ENCODE measurements at regions not wholly inside any gene's neighbourhood (a gene's known extent, or its start where the extent isn't known, plus 50 kb on each side); places are given as distances from the start of the nearest gene placed in this dataset.
"Not testable (repeated sequence)": the region's sequence is repeated elsewhere in the genome, so short reads cannot be mapped to it uniquely, and the experiment has no call there.

DNA sequence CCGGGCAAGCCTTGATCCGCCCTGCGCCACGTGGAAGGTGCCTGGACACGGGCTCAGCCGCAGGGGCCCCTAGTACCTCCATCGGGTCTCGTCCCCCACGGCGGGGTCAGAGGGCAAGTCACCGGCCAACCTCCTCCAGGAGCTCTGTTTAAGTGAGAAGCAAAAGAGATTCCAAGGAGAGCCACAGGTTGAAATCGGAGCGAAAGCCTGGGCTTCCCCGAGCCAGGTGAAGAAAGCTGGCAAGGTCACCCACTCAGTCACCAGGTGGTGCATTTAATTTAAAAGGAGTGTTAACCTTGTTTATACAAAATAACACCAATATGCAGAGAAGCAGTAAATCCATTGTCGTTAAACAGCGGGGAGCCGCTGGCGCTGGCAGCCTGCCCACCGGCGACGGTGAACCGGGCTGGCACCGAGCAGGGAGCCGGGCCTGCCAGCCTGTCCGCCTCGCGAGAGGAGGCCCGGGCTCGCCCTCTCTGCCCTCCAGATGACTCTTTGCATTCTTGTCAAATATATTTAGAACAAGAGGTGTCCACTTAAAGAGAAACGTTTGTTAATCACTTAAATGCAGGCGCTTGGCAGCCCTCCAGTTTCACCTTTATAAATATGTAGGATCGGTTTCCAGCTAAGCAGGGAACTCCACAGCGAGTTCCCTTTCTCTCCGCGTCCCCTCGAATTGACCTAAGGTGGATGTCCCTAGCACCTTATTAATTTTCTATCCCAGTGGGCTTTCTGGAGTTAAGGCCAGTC lies 277.3 kb upstream of the NR2F2 start:
- peak; percentile 86 for DNase-seq

DNA sequence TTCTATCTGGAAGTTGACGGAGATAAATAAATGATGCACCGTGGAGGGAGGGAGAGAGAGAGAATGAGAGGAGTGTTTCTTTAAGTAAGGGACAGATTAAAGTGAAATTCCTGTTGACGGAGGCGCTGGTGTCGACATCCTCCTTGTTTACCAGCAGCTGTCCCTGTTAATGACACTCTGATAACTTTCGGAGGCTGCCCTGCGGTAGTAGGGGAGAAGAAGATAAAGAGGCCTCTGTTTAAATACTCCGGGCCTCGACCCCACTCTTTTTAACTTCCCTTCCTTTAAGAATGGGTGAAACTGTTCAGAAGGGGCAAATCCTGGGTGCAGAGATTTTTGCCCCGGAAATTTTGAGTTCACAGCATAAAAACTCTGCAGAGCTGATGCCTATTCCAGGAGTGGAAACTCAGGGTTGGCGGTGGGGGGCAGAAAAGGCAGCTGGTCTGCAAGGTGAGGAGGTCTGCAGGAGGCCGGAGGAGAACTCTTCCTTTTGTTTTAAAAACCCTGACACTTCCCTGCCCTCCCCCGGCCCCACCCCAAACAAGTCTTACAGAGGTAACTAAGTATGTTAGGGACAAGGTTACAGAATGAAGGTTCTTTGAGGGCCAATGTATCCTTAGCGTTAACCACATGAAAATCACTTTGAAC lies 276.6 kb upstream of the NR2F2 start:
- no peak for DNase-seq

DNA sequence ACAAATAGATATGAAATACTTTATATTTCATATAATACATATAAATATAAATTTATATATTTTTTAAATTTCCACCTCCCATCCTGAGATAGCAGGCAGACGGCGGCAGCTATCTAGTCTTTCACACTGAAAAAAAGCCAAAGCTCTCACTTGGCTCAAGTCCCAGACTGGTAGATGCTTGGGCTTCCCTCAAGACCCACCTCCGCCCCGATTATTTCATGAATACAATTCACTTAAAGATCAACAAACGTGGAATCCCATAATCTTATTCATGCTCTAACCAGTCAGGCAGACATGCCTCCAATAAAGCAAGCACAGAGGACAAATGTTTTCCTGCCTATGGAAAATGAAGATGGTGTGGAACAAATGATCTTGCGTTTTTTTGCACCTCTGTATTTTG lies 275.9 kb upstream of the NR2F2 start:
- no peak for DNase-seq

DNA sequence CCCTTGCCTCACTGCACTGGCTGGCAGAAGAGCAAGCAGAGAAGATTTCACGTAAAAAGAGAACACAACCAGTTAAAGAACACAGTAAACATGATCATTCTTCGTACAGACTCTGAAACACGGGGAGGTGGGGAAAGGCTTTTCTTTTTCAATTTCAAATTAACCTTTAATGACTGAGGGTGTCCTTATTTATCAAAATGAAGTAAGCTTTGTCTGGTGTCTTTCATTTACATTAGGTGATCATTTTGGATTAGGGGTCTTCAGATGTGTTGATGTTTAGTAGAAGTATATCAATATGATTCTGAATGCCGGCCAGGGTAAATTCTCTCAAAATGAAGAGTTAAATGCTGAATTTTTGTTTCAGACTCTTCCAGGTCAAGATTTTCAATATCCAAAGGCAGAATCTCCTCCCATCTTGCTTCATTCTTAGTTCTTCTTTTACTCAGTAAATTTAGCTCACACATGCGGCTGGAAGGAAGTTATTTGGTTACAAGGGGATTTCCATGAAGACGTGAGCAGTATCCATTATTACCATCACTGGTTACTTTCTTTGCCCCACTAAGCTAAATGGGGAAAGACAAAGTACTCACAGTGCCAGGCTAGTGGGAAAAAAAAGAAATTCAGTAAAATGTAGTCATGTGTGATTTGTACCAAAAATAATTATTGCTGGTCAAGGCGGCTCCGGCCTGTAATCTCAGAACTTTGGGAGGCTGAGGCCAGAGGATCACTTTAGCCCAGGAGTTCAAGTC lies 272.2 kb upstream of the NR2F2 start:
- no peak for DNase-seq

DNA sequence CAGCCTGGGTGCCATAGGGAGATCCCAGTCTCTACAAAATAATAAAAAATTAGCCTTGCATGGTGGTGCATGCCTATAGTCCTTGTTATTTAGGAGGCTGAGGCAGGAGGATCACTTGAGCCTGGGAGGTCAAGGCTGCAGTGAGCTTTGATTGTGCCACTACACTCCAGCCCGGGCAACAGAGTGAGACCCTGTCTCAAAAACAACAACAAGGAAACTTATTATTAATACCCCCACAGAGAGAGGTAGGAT lies 271.7 kb upstream of the NR2F2 start:
- DNase-seq, result not testable (repeated sequence)

DNA sequence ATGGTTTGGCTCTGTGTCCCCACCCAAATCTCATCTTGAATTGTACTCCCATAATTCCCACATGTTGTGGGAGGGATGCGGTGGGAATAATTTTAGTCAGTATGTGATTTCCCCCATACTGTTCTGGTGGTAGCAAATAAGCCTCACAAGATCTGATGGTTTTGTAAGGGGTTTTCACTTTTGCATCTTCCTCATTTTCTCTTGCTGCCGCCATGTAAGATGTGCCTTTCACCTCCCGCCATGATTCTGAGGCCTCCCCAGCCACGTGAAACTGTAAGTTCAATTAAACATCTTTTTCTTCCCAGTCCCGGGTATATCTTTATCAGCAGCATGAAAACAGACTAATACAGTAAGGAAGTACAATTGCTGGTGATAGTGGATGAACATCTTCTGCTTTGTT lies 269.9 kb upstream of the NR2F2 start:
- DNase-seq, result not testable (repeated sequence)

DNA sequence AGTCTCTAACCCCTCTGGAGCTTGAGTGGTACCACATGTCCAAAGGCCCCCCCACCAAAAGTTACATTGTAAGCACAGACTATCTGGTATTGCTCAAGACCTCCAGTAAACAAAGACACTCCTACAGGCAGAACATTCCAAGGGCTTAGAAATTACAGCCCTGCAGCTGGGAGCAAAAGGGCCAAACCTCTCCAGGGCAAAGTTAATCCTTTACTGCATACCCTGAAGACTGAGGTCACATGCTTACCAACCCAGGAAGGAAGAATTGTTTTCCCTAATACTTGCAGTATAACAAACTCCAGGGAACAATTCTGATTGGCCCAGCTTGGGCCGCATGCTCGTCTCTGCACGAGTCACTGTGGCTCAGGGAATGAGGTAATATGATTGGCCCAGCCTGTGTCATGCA lies 266.1 kb upstream of the NR2F2 start:
- no peak for DNase-seq

DNA sequence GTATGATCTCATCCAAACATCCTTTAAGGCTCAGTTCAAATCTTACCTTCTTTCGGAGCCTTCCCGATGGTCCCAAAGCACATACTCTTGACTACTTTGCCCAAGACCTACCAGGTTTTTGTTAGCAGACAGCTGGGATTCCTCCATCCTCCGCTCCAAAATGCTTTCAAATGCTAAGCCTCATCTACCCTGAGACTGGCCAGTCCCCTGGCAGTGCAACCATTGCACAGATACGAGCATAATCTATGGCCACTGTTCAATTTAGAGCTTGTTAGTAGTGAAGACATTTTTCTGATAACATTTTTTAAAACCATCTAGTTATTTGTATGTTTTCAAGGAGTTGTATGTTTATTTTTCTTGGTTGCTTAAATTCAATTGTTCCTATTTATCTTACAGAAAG lies 264.4 kb upstream of the NR2F2 start:
- DNase-seq, result no peak

DNA sequence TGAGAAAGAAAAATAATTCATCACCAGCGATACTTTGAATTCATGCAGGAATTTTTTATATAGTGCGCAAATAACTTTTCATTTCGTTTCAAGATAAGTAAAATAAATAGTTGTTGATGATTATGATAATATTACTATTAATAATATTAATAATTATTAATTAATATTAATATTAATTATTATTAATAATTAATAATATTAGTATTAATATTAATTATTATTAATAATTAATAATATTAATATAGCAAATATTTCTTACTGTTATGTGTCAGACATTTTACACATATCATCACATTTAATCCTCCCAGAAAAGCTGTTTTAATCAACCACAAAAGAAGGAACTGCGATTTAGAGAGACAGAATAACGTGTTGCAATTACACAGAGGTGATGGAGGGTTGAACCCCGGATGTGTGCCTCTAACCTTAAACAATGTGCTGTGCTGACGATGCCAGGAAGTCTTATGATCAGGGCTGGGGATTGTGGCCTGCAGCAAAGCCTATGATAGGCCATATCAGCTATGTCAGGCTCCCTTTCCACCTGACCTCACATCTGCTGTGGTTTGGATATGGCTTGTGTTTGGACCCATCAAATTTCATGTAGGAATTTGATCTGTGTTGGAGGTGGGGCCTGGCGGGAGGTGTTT lies 263.5 kb upstream of the NR2F2 start:
- no peak for DNase-seq

DNA sequence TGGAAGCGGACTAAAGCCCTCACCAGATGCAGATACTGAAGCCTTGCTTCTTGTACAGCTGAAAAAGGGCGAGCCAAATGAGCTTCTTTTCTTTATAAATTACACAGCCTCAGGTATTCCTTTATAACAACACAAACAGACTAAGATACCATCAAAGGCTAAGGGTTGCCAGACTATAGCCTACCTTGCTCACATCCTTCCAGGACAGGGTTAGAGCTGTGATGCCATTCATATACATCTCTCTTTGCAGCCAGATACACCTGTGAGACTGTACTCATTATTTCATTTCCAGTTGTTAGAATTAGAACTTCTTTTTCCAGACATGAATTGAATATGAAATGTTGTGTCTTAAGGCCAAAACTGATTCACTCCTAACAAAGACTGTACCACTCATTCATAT lies 262.8 kb upstream of the NR2F2 start:
- DNase-seq, result no peak

DNA sequence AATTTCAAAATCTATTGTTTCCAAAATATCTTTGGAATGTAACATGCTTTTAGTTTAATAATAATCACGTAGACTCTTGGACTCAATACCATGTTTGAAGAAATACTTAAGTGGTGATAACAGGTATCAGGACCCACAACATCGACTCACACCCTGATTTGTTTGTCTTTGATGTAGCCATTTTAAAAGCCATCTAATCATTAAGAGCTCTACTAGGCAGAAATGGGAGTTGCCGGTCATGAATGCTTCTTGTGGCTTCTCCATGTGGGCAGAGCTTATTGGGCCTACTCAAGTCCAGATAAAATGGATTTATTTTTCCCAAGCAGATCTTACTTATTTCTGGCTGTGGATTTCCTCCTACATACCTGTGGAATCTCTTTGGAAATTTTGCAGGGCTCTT lies 261.6 kb upstream of the NR2F2 start:
- no peak for DNase-seq

DNA sequence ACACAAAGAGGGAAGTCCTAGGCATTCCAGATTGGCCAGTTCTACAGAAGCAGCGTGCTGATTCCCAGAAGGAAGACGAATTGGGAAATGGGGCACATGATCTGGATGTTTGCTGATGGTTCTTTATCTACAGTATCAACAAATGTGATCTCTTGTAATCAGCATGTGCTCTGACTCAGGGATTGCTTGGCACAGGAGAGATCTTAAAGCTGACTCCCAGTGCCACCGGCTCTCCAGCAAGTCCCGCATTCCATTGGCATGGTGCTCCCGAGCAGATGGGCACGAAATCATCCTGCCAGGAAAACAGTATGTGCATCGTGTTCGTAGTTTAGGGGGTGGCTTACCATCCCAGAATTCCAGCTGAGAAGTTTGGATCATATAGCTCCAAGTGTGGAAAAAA lies 259.9 kb upstream of the NR2F2 start:
- DNase-seq, result no peak

DNA sequence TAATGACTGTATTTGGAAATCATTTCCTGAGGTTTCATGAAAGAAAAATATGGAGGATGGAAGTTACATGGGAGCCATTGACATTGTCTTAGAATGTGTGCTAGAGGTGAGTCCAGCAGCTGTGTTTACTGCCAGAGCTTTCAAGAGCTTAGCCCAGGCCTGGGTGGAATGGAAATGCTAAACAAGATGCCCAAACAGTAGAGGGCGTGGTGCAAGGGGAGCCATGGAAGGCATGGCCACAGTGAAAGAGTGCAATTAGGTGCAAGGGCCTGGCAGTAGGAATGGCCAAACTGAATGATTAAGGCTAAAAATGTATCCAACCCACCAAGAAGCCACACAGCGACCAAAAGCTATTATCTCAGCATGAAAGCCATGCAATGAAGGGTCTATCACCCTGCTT lies 257.7 kb upstream of the NR2F2 start:
- no peak for DNase-seq

DNA sequence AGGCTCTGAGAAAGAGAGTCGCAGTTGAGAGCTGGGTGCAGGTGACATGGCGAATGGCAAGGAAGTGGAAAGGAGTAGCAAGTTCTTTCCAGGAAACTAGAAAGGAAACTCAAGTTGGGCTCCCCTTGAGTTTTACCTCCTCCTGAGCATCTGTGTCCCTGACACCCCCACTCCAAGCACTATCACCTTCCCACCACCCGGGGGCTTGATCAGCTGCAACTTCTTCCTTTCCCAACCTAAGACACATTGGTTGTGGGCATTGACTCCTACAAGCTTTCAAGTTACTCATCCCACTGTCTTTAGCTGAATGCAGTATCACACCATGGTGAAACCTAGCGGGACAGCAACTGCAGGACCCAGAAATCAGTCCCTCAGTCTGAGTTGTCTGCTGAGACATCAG lies 256.6 kb upstream of the NR2F2 start:
- DNase-seq, result no peak

DNA sequence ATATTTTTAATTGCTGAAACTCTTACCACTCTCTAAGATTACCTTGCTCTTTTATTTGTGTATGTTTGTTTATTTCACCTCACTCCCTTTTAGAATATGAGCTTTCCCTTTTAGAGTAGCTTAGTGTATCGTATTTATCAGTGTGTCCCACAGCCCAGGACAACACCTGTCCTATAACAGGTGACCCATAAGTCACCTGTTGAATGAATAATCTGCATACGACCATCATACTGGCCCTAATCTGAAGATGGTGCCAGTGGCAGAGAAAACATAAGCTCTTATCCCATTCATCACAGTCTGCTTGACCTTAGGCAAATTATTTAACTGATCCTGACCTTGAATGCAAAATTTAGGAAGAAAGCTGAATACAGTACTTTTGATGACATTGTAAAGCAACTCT lies 254.6 kb upstream of the NR2F2 start:
- DNase-seq, result no peak

DNA sequence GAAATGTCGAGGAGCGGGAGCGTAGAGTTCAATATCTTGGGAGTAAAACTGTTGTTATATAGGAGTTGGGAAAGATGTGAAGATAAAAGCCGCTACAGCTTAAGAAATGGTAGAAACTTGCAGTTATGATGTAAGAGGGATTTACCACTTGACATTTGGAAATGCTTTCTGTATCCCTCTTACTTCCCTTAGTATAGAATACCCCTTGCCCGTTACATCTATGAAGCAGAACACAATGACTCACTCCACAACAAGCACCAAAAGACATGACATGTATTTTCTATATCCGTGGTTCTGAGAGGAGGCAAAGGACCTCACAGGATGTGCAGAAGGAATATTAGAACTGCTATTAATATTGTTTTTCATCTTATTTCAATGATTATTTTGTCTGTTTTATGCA lies 254.2 kb upstream of the NR2F2 start:
- DNase-seq, result no peak

DNA sequence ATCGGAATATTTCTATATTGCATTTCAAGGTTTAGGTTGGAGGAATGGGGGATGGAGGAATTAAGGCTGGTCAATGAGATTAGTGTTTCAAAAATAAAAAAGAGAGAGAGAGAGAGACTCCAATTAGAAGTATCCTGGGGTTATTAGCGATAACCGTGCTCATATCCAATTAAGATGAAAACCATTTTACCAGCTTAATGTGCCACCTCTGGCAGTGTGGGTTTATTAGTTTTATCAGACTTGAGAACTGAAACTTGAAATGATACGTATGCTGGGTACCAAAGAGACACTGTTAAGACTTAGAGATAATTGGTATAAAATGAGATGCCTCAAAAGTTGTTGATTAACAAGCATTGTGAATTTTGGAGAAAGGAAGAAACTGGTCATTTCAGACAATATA lies 251.5 kb upstream of the NR2F2 start:
- DNase-seq, result no peak

DNA sequence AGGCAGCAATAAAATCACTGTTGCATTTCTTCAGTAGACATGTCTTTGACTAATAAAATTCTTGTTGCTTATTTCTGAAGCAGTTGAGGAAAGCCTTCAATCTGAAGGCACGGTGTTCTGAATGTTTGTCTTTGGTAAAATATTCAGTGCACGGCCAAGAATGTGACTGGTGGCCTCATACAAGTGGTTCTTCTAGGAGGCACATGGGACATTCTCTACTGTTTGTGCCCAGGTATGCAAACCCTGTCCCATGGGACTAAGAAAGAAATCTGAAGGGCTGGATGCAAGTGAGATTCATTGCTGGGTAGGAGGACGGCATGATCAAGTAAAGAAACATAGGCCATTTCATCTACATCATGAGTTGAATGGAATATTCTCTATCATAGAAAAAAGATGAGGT lies 250.6 kb upstream of the NR2F2 start:
- no peak for DNase-seq

DNA sequence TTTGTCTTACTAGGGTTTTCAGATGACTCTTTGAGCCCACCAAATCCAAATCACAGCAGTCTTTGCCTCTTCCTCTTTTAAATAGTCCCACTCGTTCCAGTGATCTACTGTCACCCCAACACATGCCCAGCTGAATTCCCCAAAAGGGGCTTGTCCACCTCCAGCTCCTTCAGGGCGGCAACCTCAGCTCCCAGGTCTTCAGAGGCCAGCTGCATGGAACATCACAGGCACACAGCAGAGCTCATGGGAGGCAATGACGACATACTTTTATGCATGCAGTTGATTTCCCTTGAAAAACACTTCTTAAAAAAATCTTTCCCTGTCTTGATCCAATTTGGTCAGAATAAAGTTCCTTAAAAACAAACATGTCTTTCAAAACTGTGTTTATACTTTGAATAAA lies 244.3 kb upstream of the NR2F2 start:
- DNase-seq, result no peak

DNA sequence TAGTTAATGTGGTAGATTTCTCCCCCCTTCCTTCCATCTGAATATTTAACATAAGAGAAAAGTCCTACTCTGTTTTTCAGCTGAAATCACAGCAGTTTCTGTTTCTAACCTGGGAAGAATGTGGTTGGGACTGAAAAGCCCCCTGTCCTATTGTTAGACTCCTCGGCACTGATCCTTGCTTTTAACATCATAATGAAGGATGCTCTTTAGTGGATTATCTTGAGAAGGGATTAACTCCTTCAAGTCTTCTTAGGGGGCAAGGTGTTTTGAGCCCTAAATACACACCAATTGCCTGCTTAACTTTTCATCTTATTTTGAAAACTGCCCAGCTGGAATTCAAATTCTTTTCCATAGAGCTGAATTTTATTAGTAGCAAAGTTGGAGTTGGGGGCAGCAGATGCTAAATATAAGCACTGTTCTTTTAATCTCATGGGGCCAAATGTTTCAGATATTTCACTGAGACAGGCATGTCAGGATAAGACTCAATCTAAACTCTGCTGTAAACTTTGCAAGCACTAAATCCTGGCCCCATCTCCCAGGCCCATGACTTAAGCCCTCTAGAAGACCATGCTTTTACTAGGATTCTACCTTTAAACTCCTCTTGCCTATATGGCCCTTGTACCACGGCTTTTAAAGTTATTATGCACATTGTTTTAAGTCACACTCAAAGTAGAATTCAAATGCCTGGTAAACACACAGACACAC lies 243.2 kb upstream of the NR2F2 start:
- DNase-seq, result no peak

DNA sequence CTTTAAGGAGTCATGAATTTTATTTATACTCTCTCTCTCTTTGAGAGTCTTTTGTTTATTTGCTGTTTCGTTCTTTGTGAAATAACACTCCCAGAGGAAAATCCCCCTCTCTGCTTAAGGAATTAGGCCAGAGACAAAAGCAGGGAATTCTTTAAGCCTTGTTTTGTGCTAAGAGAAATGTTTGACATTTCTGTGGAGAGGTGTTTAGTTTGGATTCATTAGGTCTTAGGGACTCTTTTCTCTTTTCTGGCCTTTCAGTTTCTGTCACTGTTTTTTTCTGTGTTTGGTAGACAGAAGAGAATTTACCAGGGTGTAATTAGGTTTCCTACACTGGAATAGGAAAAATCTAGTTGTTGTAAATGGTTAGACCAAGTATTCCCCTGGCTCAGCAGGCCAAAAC lies 241.8 kb upstream of the NR2F2 start:
- no peak for DNase-seq

DNA sequence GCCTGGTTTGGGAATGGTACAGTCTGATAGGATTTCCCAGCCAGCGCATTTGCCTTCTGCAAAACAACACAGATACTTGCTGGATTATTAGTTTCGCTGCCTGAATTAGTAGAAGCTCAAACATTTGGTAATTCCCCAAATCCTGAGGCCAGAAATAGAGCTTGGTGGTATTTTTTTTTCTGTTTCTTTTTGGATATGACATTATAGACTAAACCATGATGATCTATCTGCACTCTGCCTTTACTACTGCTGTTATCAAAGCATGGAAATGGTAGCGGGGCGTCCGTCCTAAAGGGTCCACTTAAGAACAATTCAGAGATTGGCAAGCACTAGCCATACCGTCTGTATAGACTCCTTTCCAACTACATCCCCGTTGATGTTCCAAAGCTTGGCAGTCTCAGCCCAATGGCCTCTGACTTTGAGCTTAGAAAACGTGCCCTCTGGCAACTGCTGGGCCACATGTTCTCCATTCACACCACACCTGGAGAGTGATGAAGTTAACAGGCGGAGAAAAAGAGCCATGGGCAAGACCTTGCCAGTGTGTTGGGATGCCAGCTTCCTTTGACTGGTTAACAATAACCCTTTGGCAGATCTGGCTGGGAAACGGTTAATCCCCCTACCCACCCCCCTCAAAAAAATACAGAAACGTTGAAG lies 241.0 kb upstream of the NR2F2 start:
- DNase-seq, result no peak

DNA sequence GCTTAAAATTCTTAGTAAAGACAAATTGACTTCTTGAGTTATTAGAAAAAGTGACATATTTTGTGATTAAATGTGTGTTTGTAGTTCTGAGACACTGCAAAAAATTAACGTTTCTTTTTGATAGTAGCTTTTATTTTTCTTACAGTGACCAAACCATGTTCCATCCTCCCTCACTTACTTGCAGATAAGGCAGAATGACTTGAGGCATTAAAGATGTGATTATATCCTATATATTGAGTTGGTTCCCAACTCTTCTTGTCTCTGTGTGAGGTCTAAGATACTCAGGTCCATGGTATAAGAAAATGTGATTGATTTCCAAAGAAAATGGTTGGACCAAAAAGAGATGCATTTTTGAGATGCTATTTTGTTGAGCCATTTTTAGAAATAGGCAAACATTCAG lies 238.3 kb upstream of the NR2F2 start:
- DNase-seq, result no peak
